ENCODE measurements at regions not wholly inside any gene's neighbourhood (a gene's known extent, or its start where the extent isn't known, plus 50 kb on each side); places are given as distances from the start of the nearest gene placed in this dataset.
"Not testable (repeated sequence)": the region's sequence is repeated elsewhere in the genome, so short reads cannot be mapped to it uniquely, and the experiment has no call there.

GRCh38 chr12:28036940-28037339 lies 64.4 kb upstream of the PTHLH start:
- TF ChIP-seq, protein P1, sequence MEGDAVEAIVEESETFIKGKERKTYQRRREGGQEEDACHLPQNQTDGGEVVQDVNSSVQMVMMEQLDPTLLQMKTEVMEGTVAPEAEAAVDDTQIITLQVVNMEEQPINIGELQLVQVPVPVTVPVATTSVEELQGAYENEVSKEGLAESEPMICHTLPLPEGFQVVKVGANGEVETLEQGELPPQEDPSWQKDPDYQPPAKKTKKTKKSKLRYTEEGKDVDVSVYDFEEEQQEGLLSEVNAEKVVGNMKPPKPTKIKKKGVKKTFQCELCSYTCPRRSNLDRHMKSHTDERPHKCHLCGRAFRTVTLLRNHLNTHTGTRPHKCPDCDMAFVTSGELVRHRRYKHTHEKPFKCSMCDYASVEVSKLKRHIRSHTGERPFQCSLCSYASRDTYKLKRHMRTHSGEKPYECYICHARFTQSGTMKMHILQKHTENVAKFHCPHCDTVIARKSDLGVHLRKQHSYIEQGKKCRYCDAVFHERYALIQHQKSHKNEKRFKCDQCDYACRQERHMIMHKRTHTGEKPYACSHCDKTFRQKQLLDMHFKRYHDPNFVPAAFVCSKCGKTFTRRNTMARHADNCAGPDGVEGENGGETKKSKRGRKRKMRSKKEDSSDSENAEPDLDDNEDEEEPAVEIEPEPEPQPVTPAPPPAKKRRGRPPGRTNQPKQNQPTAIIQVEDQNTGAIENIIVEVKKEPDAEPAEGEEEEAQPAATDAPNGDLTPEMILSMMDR (IDR thresholded peaks at IDR 0.05) = no peak
- no peak for DNase-seq
- Histone ChIP-seq H3K4me1 (ENCODE audit: low read depth) (no peaks in the 10 kb centered on the region), H3K9me3 (no peaks in the 10 kb centered on the region), H3K4me3 (no peak overlapping the region), H3K36me3 (ENCODE audit: low read depth) (no peaks in the 10 kb centered on the region)
- no peak for ATAC-seq
- intact Hi-C loops (cut with DNase I, micrococcal nuclease) = no loop called here

DNA sequence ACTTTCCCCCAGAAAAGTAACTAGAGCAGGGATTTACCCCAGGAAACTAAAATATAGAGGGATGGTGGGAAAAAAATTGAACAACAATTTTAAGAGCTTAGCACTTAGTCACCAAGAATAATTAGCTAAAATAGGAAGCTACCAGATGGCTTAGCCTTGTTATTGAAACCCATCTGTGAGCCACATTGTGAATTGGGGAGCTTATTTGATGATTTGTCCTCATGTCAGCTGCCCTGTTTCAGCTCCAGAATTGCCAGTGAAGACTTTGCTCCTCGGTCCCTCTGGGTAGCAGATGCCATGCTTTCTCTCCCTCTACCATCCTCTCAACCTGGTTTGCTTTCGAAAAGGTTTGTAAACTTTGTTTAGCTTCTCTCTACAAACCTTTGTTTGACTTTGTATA lies 67.7 kb upstream of the PTHLH start:
- ATAC-seq (no peak), DNase-seq (no peak)
- TF ChIP-seq, protein P1 (IDR thresholded peaks at IDR 0.05) = no peak
- intact Hi-C loops (cut with DNase I, micrococcal nuclease) = no loop called here
- H3K36me3 ChIP-seq (ENCODE audit: low read depth) = no peaks in the 10 kb centered on the region
- no peak overlapping the region for H3K4me3 ChIP-seq
- H3K9me3 ChIP-seq = no peaks in the 10 kb centered on the region
- H3K4me1 ChIP-seq (ENCODE audit: low read depth) = no peaks in the 10 kb centered on the region

DNA sequence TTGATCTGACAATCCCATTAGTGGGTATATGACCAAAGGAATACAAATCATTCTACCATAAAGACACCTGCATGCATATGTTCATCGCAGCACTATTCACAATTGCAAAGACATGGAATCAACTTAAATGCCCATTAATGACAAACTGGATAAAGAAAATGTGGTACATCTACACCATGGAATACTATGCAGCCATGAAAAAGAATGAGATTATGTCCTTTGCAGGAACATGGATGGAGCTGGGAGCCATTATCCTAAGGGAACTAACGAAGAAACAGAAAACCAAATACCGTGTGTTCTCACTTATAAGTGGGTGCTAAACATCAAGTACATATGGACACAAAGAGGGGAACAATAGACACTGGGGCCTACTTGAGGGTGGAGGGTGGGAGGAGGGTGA lies 74.1 kb upstream of the PTHLH start:
- DNase-seq; intact Hi-C loops (cut with DNase I, micrococcal nuclease); H3K36me3 ChIP-seq (ENCODE audit: low read depth); H3K4me3 ChIP-seq; H3K9me3 ChIP-seq; H3K4me1 ChIP-seq (ENCODE audit: low read depth); ATAC-seq: not testable (repeated sequence)

DNA sequence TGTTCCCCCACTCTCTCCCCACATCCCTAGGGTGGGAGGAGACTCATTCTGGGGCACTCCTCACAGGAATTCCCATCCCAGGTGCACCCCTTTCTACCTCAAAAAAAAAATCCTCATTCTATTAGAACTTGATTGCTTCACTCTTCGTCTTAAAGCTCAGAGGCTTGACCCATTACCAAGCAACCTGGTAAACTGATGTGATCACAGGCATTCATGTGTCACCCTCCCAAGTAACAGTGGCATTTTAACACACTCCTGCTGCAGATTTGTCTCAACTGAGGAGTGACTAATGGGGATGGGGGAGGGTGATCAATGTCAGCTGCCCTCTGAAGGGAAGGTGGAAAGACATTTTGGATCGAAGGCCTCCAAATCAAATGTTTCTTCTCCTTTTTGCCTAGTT lies 78.1 kb upstream of the PTHLH start:
- Histone ChIP-seq H3K9me3 (no peaks in the 10 kb centered on the region), H3K36me3 (ENCODE audit: low read depth) (no peaks in the 10 kb centered on the region), H3K4me3 (no peak overlapping the region), H3K4me1 (ENCODE audit: low read depth) (no peaks in the 10 kb centered on the region)
- intact Hi-C loops (cut with DNase I, micrococcal nuclease) = no loop called here
- TF ChIP-seq, protein P1 (IDR thresholded peaks at IDR 0.05) = no peak
- ATAC-seq (no peak), DNase-seq (no peak)

DNA sequence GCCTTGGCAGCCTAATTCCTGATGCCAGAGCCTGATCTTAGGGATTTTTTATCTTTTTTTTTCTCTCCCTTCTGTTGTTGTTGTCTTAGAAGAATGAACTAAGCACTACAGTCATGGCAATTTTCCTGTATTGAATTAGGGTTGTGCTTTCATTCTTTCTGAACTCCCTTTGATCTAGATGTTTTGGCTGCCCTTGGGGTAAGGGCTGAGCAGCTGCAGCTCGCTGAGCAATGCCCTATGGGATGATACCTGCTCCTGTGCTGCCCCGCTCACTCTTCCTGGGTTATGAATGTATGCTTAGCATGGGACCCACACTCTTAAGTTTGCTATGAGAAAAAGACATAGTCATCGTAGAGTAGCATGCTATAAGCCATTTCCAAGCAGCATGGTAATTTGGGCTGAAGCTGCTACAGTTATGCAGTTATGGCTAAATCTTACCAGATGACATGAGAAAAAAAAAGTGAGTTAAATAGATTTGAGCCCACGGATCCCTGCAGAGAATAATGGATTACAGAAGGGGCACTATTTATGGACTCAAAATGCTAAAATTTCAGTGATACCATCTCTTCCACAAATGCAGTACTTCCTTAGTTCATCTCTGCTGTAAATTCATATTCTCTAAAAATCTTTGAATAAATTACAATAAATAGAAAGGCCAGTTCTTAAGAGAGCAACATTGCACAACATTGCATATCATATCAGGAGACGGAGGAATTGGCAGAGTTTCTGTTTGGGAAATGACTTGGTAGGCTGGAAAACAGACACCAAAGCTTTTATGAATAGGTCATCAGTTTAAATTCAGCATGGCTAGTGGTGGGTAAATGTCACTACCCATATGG lies 79.2 kb upstream of the PTHLH start:
- no peak for ATAC-seq
- Histone ChIP-seq H3K36me3 (ENCODE audit: low read depth) (no peaks in the 10 kb centered on the region), H3K4me1 (ENCODE audit: low read depth) (no peaks in the 10 kb centered on the region), H3K9me3 (no peaks in the 10 kb centered on the region), H3K4me3 (no peak overlapping the region)
- intact Hi-C loops (cut with DNase I, micrococcal nuclease) = no loop called here
- TF ChIP-seq, protein P1 (IDR thresholded peaks at IDR 0.05) = no peak
- DNase-seq = no peak

- no peaks in the 10 kb centered on the region for H3K36me3 ChIP-seq (ENCODE audit: low read depth)
- H3K9me3 ChIP-seq = no peaks in the 10 kb centered on the region
- no peaks in the 10 kb centered on the region for H3K4me1 ChIP-seq (ENCODE audit: low read depth)
- no peak for ATAC-seq
- H3K4me3 ChIP-seq = no peak overlapping the region
- TF ChIP-seq, protein P1 (IDR thresholded peaks at IDR 0.05) = no peak
- DNase-seq = no peak
- intact Hi-C loops (cut with DNase I, micrococcal nuclease) = no loop called here
Observed at GRCh38 chr12:28053564-28053963, 81.0 kb upstream of the PTHLH start.
